MV-4-11 (cell line): ENCODE measurements at regions not wholly inside any gene's neighbourhood (a gene's known extent, or its start where the extent isn't known, plus 50 kb on each side); places are given as distances from the start of the nearest gene placed in this dataset.

Experiments used
- DNase-seq: peaks from one replicate; lab custom pipeline; 2025; lab: John Stamatoyannopoulos, UW

- peak; percentile 97 for DNase-seq
These were observed 555.6 kb downstream of the PPARGC1A start for GRCh38 chr4:23333946-23334878.

- DNase-seq, result no peak
These were observed 556.3 kb downstream of the PPARGC1A start for GRCh38 chr4:23333556-23333945.

GRCh38 chr4:23332313-23332712 lies 557.5 kb downstream of the PPARGC1A start:
- no peak for DNase-seq

GRCh38 chr4:23327120-23327519 lies 562.7 kb downstream of the PPARGC1A start:
- DNase-seq, result no peak

GRCh38 chr4:23324021-23324690 lies 565.7 kb downstream of the PPARGC1A start:
- peak; percentile 4 for DNase-seq

GRCh38 chr4:23323436-23323835 lies 566.4 kb downstream of the PPARGC1A start:
- DNase-seq, result no peak

- no peak for DNase-seq
These were observed 567.1 kb downstream of the PPARGC1A start for GRCh38 chr4:23322732-23323131.

- DNase-seq, result no peak
These were observed 568.8 kb downstream of the PPARGC1A start for GRCh38 chr4:23320931-23321587.

- DNase-seq, result no peak
These were observed 577.2 kb downstream of the PPARGC1A start for GRCh38 chr4:23312686-23313085.

- DNase-seq, result no peak
These were observed 577.9 kb downstream of the PPARGC1A start for GRCh38 chr4:23311983-23312382.

GRCh38 chr4:23305026-23305425 lies 584.8 kb downstream of the PPARGC1A start:
- DNase-seq, result no peak

- DNase-seq, result no peak
These were observed 591.5 kb downstream of the PPARGC1A start for GRCh38 chr4:23298371-23298770.

- DNase-seq, result no peak
These were observed 592.5 kb downstream of the PPARGC1A start for GRCh38 chr4:23297327-23297726.

- DNase-seq, result no peak
These were observed 598.4 kb downstream of the GBA3 start for GRCh38 chr4:23291139-23291538.

GRCh38 chr4:23290656-23291055 lies 597.9 kb downstream of the GBA3 start:
- DNase-seq, result no peak

- DNase-seq, result no peak
These were observed 586.7 kb downstream of the GBA3 start for GRCh38 chr4:23279377-23279986.

GRCh38 chr4:23278845-23279244 lies 586.1 kb downstream of the GBA3 start:
- DNase-seq, result no peak

GRCh38 chr4:23276076-23276475 lies 583.3 kb downstream of the GBA3 start:
- no peak for DNase-seq

- peak; percentile 2 for DNase-seq
These were observed 576.8 kb downstream of the GBA3 start for GRCh38 chr4:23269566-23269965.

GRCh38 chr4:23268072-23268771 lies 575.5 kb downstream of the GBA3 start:
- DNase-seq, result no peak

GRCh38 chr4:23266401-23266800 lies 573.7 kb downstream of the GBA3 start:
- DNase-seq, result no peak

- no peak for DNase-seq
These were observed 567.8 kb downstream of the GBA3 start for GRCh38 chr4:23260511-23260910.
